LNCaP clone FGC (cell line): ENCODE measurements at regions not wholly inside any gene's neighbourhood (a gene's known extent, or its start where the extent isn't known, plus 50 kb on each side); places are given as distances from the start of the nearest gene placed in this dataset.

Source experiments
- DNase-seq: peaks from one replicate; pipeline ENCODE4 v3.0.0-alpha.2; 2011; ENCODE audit warnings: low read depth
- H3K4me3 ChIP-seq: 2 replicates; pipeline ENCODE4 v1.5.1; 2011; ENCODE audit warnings: mild to moderate bottlenecking, low read depth, low read length, control low read depth
- CTCF ChIP-seq: IDR thresholded peaks from 2 replicates; pipeline ENCODE4 v1.5.1; 2012; ENCODE audit warnings: mild to moderate bottlenecking; ENCODE audit not compliant: control insufficient read depth, insufficient read depth; ENCODE audit errors: extremely low read depth

- DNase-seq, result no peak
- no peak for TF ChIP-seq CTCF
- no peak overlapping the region for H3K4me3 ChIP-seq
Observed at GRCh38 chr11:70886256-70886655, 366.1 kb downstream of the SHANK2 start.

DNA sequence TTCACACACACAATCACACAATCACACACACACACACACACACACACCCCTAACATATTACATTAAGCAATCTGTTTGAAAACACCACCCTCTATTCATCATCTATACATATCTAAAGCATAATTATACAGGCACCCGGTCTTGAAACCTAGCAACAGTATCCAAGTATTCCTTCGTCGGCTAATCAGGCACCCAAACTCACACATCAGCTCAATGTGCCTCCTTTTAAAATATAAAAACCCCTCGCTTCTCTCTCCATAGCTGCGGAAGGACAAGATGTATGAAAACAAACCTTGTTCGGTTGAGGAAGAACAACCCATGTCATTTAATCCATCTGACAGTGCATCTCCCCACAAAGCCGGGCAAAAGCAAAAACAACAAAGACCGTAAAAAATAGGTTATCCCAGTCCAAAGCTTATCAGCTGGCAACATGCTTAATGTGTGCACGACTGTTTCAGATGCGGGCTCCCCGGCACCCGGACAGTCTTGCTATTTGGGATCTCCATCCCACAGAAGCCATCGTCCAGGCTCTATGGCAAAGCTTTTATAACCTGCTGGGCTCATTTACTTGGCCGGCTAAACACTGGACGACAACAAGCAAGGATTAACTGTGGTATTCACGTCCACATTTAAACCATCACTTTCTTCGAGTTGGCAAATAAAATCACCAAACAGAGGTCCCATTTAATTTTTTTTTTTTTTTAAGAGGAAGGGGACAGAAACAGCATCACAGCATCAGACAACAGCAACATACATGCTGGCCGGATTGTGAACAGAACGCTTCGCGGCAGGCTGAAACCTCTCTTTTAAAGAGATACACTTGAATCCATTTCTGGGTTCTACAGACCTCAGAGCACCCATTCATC, 365.5 kb downstream of the SHANK2 start:
- TF ChIP-seq CTCF, result no peak
- no peak for DNase-seq
- no peak overlapping the region for H3K4me3 ChIP-seq

- no peak for TF ChIP-seq CTCF
- DNase-seq, result no peak
Observed at GRCh38 chr11:70887542-70887827, 364.9 kb downstream of the SHANK2 start.

GRCh38 chr11:70888061-70888460, 364.3 kb downstream of the SHANK2 start:
- TF ChIP-seq CTCF, result no peak
- no peak overlapping the region for H3K4me3 ChIP-seq
- no peak for DNase-seq

More at GRCh38 chr11:70887542-70887827, 364.9 kb downstream of the SHANK2 start:
- H3K4me3 ChIP-seq, result no peak overlapping the region

DNA sequence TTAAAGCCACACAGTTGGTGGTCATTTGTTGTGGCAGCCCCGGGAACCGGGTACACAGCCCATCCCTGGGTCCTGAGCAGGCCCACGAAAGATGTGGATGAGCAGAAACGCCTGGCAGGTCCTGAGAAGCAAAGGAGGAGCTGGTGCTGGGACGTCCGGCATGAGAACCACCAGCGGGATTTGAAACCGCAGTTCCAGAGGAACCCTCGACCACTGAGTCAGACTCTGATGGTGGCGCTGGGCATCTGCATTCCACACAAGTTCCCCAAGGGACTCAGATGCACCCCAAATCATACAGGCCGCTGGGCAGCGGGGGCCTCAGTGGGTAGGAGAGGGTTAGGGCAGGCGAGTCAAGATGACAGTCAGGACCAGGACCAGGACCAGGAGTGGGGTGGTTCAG, 363.0 kb downstream of the SHANK2 start:
- TF ChIP-seq CTCF, result no peak
- H3K4me3 ChIP-seq, result no peak overlapping the region
- DNase-seq, result no peak

DNA sequence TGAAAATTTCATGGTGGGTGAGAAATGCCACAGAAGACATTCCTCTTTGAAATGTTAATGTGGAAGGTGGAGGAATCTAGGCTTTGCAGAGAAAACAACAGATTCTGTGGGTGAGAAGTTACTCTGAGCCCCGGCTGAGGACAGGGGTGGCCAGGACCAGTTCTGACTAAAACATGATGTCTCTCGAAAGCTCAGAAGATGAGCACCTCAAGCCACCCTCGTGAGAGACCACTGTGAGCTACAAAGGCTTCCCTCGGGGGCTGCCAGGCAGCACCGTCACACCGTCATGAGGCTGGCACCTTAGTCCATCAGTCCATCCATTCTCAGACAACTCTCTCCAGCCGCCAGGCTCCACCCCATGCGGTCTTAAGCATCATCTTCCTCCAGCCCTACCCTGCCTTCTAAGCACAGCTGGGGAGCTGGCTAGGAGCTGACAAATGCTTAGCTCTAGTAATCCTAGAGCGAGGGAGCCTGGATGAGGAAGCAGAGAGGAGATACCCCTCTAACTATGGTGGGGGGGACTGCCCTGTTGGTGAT, 360.5 kb downstream of the SHANK2 start:
- no peak for DNase-seq
- no peak overlapping the region for H3K4me3 ChIP-seq
- no peak for TF ChIP-seq CTCF

- no peak for TF ChIP-seq CTCF
- DNase-seq, result no peak
- H3K4me3 ChIP-seq, result no peak overlapping the region
Observed at GRCh38 chr11:70892889-70893288, 359.5 kb downstream of the SHANK2 start.
